ENCODE measurements at regions not wholly inside any gene's neighbourhood (a gene's known extent, or its start where the extent isn't known, plus 50 kb on each side); places are given as distances from the start of the nearest gene placed in this dataset.

- no peak for DNase-seq
These were observed 547.5 kb downstream of the EBF1 start for GRCh38 chr5:158552241-158552640.

DNA sequence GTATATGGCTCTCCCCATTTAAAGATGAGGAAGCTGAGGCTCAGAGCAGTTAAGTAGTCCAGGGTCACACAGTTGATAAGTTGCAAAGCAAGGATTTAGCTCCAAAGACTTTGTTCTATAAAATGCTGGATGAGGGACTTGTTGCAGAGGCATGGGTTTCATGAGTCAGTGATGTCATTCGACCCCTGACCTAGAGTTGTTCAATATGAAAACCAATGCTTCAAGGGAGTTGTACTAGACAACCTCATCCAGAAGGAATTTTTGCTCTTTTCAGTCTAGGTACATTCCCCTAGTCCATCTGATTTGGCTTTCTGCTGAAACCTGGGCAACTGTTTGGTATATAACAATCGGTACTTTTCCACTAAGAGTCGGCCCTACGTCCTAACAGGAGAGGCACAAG, 550.4 kb downstream of the EBF1 start:
- no peak for DNase-seq

DNA sequence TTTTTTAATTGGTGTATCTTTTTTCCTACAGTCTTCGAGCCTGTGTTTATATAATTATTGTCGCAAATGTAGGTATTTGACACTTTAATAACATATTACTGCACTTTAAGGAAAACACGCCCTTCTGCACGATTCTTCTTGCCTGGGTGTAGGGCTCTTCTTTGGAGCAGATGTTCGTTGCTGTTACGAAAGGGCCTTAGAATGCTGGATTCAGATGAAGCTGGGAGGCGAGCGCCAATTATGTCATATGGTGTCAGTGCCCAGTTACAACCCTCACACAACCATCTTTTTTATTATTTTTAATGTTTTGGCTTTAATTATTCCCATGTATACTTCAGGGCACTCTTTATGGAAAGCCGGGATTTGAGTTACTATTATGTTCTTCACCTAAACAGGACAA, 553.0 kb downstream of the EBF1 start:
- no peak for DNase-seq

DNA sequence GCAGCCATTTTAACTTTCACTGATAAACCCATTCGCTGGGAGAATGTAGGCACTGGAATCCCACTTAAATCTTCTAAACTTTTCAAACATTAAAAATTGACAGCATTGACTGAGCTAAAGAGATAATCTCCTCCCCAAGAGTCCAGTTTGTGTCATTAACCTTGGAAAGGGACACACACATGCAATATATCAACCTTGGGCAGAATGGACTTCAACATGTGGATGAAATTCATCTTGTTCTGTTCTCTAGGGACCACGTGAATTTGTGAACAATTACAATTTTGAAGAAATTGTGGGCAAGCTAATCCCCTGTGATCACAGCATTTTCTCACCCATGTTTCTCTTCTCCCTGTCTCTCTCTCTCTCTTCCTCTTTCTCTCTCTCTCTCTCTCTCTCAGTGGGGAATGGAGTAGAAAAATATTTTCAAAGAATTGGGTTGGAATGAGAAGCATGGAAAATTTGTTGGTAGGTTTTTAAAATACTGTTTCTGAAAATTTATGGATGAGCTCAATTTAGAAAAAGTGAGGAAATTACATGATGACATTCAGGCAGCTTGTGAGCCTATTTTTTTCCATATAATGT, 553.7 kb downstream of the EBF1 start:
- no peak for DNase-seq

GRCh38 chr5:158544388-158545339, 555.1 kb downstream of the EBF1 start:
- no peak for DNase-seq

- DNase-seq: no peak
These were observed 556.0 kb downstream of the EBF1 start for GRCh38 chr5:158543539-158544387.

DNA sequence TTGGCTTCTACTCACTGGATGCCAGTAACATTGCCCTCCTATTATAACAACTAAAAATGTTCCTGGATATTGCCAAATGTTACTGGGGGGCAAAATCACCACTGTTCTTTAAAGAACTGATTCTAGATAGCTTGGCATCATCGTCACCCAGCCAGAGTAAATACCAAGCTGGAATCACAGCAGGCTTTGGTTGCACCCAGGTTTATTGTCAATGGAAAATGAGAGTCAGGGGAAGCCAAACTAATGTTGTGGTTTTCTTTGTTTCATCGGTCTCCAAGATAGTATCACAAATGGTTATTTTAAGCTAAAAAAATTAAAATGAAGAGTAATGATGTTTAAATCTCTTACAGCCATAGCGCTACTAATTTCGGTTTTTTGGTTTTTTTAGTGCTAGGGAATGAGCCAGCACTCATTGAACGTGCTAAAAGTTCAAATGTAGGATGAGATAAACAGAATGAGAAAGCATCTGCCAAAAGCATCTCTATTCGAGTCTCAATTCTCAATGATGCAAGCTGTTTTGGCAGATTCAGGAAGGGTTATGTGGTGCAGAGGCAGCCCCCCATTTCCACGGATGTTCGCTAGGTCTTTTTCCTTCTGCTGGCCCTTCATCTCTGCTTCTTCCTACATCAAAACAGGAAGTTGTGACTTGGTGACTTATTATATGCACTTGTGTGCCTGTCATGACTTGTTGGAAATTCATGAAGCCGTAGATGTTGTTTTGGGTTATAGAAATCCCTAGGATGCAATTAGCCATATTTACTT, 558.0 kb downstream of the EBF1 start:
- no peak for DNase-seq

DNA sequence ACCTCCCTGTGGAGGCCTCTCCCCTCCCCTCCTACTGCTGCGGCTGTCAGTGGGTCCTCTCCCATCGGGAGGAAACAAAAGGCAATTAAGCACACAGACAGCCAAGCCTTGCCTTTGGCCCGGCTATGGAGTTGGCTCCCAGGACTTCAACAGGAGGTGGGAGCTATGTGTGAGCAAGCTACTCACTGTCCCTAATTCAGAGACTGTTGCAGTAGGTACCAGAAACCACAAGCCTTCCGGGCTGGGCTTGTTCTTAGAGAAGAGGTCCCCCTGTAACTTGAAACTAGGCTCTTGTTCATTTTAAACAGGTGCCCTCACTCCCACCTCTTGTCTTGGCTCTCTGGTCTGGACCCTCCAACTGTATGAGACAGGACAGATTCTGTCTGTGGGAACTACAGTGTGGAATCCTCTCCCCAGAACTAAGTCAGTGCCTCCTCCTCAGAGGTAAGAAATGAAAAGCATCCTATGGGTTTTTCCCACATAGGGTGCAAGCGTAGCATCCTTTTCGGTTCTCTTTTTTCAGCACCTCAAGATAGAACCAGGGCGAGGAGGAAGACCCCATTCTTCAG, 561.1 kb downstream of the EBF1 start:
- no peak for DNase-seq

DNA sequence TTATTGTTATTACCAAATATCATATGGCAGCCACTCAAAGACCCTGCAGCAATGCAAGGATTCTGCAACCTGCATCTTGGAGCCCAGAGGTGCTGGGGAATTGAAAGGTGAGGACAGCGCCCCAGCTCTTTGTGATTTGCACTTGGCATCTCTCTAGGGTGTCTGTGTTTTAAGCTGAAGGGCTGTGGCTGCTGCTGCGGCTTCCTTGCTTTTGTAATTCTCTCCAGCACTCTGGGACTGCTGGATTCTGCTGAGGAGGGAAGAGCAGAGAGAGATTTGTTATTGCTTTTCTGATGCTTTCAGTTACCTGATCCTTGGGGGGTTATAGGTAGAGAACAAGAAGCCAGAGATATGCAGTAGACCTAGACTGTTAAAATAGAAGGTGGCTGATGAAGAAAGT, 562.4 kb downstream of the EBF1 start:
- DNase-seq: no peak

- DNase-seq: no peak
These were observed 565.5 kb downstream of the EBF1 start for GRCh38 chr5:158534203-158534602.

DNA sequence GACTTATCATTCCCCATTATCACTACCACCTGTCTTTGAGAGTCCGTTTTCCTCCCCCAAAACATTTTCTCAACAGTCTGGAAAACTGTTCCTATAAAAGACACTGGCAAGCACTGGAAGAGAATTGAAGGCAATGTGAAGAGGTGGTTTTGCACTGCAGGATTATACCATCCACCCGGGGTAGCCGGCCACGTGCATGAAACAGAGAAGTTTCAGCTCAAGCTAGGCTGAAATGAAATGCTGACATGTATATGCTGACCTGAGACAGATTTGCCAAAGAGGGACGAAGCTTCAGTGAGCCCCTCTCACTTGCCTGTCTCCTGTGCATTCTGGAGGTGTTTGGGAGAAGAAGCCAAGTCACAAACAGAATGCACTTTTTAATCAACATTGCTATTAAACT, 567.0 kb downstream of the EBF1 start:
- DNase-seq: no peak

GRCh38 chr5:158531860-158532259, 567.9 kb downstream of the EBF1 start:
- DNase-seq: no peak

- DNase-seq: no peak
These were observed 569.6 kb downstream of the EBF1 start for GRCh38 chr5:158530115-158530514.

DNA sequence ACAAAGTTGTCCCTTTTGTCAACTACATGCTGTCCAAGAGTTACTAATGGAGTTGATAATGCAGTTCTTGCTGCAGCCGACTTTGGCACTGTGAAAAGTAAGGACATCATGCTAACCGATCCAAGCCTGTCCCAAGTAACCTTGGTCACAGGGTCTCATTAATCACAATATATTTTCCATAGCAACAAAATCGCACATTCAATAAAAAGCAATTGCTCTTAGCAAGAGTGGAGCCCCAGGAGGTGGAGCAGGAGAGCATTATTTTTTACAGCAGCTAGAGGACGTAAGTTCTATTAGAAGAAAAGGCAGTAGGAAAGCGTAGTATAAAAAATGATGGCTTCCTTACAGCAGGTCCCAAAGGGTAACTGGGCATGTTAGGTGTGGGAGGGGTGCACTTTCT, 570.3 kb downstream of the EBF1 start:
- no peak for DNase-seq

DNA sequence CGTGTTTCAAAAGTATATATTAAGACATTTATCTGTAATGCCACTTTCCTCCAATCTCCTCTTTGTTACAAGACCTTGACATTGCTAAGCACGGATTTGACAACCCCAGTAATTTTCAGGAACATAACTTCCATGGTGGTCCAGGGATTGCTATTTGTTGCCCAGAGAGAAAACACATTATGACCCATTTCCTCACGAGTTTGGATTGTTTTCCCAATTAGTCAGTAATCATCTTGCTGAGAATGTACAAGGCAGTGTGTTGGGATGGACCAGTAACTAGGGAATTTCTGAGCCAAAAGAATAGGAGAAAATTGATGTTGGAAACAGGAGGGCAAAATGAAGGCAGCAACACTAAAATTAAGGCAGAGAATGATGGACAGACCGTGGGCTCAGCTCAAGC, 574.1 kb downstream of the EBF1 start:
- no peak for DNase-seq

GRCh38 chr5:158524070-158524469, 575.6 kb downstream of the EBF1 start:
- no peak for DNase-seq

GRCh38 chr5:158522776-158523175, 576.9 kb downstream of the EBF1 start:
- no peak for DNase-seq

- DNase-seq: no peak
These were observed 577.7 kb downstream of the EBF1 start for GRCh38 chr5:158521995-158522394.

GRCh38 chr5:158519433-158520021, 580.2 kb downstream of the EBF1 start:
- no peak for DNase-seq

- DNase-seq: no peak
These were observed 583.2 kb downstream of the EBF1 start for GRCh38 chr5:158516521-158516920.

- DNase-seq: no peak
These were observed 584.7 kb downstream of the EBF1 start for GRCh38 chr5:158514986-158515359.
